Osteocyte (in vitro differentiated cells): ENCODE measurements at regions not wholly inside any gene's neighbourhood (a gene's known extent, or its start where the extent isn't known, plus 50 kb on each side); places are given as distances from the start of the nearest gene placed in this dataset.

Experiments
- DNase-seq: peaks from one replicate; pipeline ENCODE4 v3.0.0; 2021; ENCODE audit warnings: mixed read lengths; ENCODE audit not compliant: unreplicated experiment; ENCODE audit errors: extremely low spot score
- H3K27ac Mint-ChIP-seq: one replicate; pipeline ENCODE4 v1.8.0; 2021; ENCODE audit warnings: mild to moderate bottlenecking, mixed read lengths; ENCODE audit not compliant: unreplicated experiment
- H3K27me3 Mint-ChIP-seq: one replicate; pipeline ENCODE4 v1.8.0; 2021; ENCODE audit warnings: mixed read lengths; ENCODE audit not compliant: unreplicated experiment
- H3K36me3 Mint-ChIP-seq: one replicate; pipeline ENCODE4 v1.8.0; 2021; ENCODE audit warnings: mixed read lengths; ENCODE audit not compliant: unreplicated experiment
- H3K4me1 Mint-ChIP-seq: one replicate; pipeline ENCODE4 v1.8.0; 2021; ENCODE audit warnings: mixed read lengths; ENCODE audit not compliant: unreplicated experiment
- H3K4me3 Mint-ChIP-seq: one replicate; pipeline ENCODE4 v1.8.0; 2021; ENCODE audit warnings: mild to moderate bottlenecking, moderate library complexity, mixed read lengths; ENCODE audit not compliant: unreplicated experiment
- H3K9me3 Mint-ChIP-seq: one replicate; pipeline ENCODE4 v1.8.0; 2021; ENCODE audit warnings: mixed read lengths; ENCODE audit not compliant: unreplicated experiment
- TF ChIP-seq, protein P1 (sequence below): fragments of 200-600 bp; sonication (generic); IDR thresholded peaks from 2 replicates; pipeline ENCODE4 v1.5.0; 2021; ENCODE audit warnings: antibody characterized with exemption, mild to moderate bottlenecking, moderate library complexity

DNA sequence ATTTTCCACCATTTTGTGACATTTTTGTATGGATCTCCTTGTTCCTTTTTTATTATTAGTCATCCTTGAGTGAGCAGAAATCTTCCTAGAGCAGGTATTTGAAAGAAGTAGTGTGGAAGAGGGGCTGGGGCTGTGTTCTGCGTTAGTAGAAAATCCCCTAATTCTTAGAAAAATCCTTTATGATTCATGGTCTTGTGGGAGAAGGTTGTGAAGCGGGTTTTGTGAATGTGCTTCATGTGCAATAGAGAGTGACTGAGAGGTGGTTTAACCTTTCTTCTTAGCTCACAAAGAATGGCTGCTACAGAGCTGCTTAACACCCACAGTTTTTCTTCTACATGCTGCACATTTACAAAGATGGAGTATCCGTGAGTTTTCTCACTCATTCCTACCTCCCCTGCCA is 220.5 kb downstream of the IDS start:
- Mint-ChIP-seq H3K36me3 (no peaks in the 10 kb centered on the region), H3K4me3 (no peak overlapping the region), H3K27me3 (no peaks in the 10 kb centered on the region), H3K27ac (no peak overlapping the region), H3K4me1 (no peaks in the 10 kb centered on the region), H3K9me3 (no peaks in the 10 kb centered on the region)
- DNase-seq = no peak
- TF ChIP-seq, protein P1, sequence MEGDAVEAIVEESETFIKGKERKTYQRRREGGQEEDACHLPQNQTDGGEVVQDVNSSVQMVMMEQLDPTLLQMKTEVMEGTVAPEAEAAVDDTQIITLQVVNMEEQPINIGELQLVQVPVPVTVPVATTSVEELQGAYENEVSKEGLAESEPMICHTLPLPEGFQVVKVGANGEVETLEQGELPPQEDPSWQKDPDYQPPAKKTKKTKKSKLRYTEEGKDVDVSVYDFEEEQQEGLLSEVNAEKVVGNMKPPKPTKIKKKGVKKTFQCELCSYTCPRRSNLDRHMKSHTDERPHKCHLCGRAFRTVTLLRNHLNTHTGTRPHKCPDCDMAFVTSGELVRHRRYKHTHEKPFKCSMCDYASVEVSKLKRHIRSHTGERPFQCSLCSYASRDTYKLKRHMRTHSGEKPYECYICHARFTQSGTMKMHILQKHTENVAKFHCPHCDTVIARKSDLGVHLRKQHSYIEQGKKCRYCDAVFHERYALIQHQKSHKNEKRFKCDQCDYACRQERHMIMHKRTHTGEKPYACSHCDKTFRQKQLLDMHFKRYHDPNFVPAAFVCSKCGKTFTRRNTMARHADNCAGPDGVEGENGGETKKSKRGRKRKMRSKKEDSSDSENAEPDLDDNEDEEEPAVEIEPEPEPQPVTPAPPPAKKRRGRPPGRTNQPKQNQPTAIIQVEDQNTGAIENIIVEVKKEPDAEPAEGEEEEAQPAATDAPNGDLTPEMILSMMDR = no peak

DNA sequence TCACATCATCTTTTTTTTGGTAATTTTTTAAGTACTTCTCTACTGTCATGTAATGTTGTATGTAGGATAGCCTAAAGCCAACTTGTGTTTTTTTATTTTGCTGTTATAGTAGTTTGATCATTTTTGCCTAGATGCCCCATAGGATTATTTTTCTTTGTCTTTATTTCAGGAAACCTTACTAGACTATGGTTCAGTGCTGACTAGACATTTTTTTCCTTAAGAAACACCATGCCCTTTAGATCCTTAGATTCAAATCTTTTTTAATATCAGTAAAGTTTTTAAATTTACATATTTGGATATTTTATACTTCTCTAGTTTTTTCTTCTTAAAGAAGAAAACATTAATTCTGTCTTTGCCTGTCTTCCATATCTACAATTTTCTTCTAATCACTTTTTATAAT is 221.3 kb downstream of the IDS start:
- no peaks in the 10 kb centered on the region for H3K9me3 Mint-ChIP-seq
- no peaks in the 10 kb centered on the region for H3K36me3 Mint-ChIP-seq
- no peaks in the 10 kb centered on the region for H3K27me3 Mint-ChIP-seq
- H3K4me3 Mint-ChIP-seq = no peak overlapping the region
- no peaks in the 10 kb centered on the region for H3K4me1 Mint-ChIP-seq
- DNase-seq = no peak
- H3K27ac Mint-ChIP-seq = no peak overlapping the region
- TF ChIP-seq, protein P1 = no peak

DNA sequence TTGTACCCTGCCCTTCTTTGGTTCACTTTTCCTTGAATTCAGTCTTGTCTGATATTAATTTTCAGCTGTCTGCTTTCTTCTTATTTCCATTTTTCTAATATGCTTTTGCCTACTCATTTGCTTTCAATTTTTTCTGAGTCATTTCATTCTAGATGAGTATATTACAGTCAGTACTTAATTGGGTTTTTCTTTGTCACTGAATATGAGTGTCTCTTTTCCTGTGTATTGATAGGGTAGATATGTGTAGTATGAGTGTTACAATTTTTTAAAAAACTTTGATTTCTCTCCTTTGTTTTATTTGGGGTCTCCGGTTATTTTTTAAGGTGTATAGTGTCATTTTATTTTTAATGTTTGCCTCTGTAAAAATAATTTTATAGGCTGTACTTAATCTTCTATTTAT is 222.2 kb downstream of the IDS start:
- no peak overlapping the region for H3K27ac Mint-ChIP-seq

DNA sequence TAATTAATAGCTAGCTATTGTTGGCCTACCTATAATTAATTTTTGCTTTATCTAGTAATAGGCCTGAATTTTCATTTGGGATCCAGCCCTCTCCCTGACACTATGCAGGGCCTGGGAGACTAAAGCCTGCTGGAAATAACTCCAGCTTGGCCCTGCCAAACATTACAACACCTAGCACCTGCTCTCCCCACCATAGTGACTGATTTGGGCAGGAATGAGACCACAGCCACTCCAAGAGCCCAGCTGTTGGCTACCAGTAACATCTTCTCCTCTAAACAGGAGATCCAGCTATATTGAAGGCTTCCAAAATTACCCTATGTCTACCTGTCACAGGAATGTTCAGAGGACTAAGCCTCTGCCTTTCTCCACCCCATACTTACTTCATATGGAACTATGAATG is 225.1 kb downstream of the IDS start:
- no peaks in the 10 kb centered on the region for H3K27me3 Mint-ChIP-seq
- H3K4me3 Mint-ChIP-seq = no peak overlapping the region
- DNase-seq = no peak
- no peaks in the 10 kb centered on the region for H3K4me1 Mint-ChIP-seq
- TF ChIP-seq, protein P1 = no peak
- no peaks in the 10 kb centered on the region for H3K9me3 Mint-ChIP-seq
- no peak overlapping the region for H3K27ac Mint-ChIP-seq
- no peaks in the 10 kb centered on the region for H3K36me3 Mint-ChIP-seq

More for the DNA sequence above, 222.2 kb downstream of the IDS start:
- no peaks in the 10 kb centered on the region for H3K27me3 Mint-ChIP-seq
- H3K4me3 Mint-ChIP-seq = no peak overlapping the region
- no peaks in the 10 kb centered on the region for H3K4me1 Mint-ChIP-seq
- no peak for DNase-seq
- no peaks in the 10 kb centered on the region for H3K36me3 Mint-ChIP-seq
- H3K9me3 Mint-ChIP-seq = no peaks in the 10 kb centered on the region
- TF ChIP-seq, protein P1 = no peak

DNA sequence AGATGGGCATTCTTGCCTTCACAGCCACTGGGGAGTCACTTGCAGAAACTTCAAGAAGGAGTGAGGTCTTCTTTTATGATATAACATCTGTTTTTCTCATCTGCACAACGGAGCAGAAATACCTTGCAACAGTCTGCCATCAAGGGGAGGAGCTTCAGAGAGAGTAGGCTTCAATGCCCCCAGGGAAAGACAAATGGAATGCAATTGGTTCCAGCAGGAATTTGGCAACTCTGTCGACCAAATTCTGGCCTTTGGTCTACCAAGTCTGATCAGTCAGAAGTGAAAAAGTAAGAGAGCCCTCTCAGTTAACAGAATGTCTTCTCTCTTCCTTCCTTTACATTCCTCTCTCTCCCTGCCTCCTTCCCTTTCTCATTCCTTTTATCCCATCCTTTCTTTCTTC is 229.3 kb downstream of the IDS start:
- H3K4me1 Mint-ChIP-seq = peaks cover 4% of the 10 kb centered on the region
- peaks cover 13% of the 10 kb centered on the region for H3K9me3 Mint-ChIP-seq
- TF ChIP-seq, protein P1 = no peak
- no peak for DNase-seq
- H3K27me3 Mint-ChIP-seq = no peaks in the 10 kb centered on the region
- H3K36me3 Mint-ChIP-seq = no peaks in the 10 kb centered on the region
- no peak overlapping the region for H3K27ac Mint-ChIP-seq
- H3K4me3 Mint-ChIP-seq = no peak overlapping the region
